Neural crest cell (in vitro differentiated cells): ENCODE measurements at regions not wholly inside any gene's neighbourhood (a gene's known extent, or its start where the extent isn't known, plus 50 kb on each side); places are given as distances from the start of the nearest gene placed in this dataset.

Experiments
- DNase-seq: peaks from one replicate; pipeline ENCODE4 v3.0.0; 2021; ENCODE audit warnings: low read depth, mixed read lengths, low spot score
- H3K27ac Mint-ChIP-seq: one replicate; pipeline ENCODE4 v1.8.0; 2021; ENCODE audit warnings: mild to moderate bottlenecking, mixed read lengths; ENCODE audit not compliant: unreplicated experiment
- H3K27me3 Mint-ChIP-seq: 2 replicates; pipeline ENCODE4 v1.8.0; 2021; ENCODE audit warnings: low read depth, mild to moderate bottlenecking, mixed read lengths
- H3K36me3 Mint-ChIP-seq: 2 replicates; pipeline ENCODE4 v1.8.0; 2021; ENCODE audit warnings: low read depth, mild to moderate bottlenecking, mixed read lengths
- H3K4me1 Mint-ChIP-seq: 2 replicates; pipeline ENCODE4 v1.8.0; 2021; ENCODE audit warnings: mixed read lengths
- H3K4me3 Mint-ChIP-seq: one replicate; pipeline ENCODE4 v1.8.0; 2021; ENCODE audit warnings: mild to moderate bottlenecking, mixed read lengths
- H3K9me3 Mint-ChIP-seq: 2 replicates; pipeline ENCODE4 v1.8.0; 2021; ENCODE audit warnings: mixed read lengths
- TF ChIP-seq, protein P1 (sequence below): fragments of 200-600 bp; sonication (generic); conservative IDR thresholded peaks from 2 replicates; pipeline ENCODE4 v1.5.0; 2021; ENCODE audit warnings: antibody characterized with exemption, mild to moderate bottlenecking

DNA sequence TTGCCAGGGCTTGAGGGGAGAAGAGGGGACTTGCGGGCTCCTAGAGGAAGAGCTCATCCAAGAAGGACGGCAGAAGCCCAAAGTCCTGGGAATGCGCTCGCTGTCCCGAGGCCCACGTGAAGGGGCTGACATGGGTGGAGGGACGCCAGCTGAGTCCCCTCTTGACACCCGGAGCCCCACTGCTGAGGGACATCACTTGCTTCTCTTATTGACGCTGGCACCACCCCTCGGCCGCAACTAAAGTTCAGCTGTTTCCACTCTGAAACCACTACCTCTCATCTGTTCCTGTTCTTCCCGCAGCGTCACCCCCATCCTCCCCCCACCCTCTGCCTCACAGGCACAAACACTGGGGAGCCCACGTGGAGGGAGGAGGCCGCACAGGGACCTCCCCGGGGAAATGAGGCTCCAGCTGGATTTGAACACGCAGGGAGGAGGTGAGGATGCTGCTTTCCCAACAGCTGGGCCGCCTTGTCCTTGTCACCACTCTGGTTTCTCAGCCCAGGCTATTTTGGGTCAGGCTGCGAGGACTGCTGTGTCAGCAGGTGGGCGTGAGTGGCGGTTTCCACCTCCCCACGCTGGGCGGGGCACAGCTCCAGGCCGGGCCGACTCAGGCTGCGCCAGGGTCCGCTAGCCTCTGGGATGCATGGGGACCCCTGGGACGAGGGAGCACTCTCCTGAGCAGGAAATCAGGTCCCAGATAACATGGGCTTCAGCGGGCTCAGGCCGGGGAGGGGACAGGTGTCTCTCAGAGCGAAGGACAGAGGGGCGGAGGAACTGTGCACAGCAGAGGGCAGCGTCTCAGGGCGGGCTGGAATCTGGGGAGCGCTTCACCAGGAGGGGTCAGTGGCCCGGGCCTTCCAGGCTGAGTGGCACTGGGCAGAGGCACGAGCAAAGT is 156.3 kb downstream of the ZNF248 start:
- H3K27me3 Mint-ChIP-seq: no peaks in the 10 kb centered on the region
- H3K4me3 Mint-ChIP-seq: no peak overlapping the region
- no peaks in the 10 kb centered on the region for H3K36me3 Mint-ChIP-seq
- no peak for DNase-seq
- TF ChIP-seq, protein P1, sequence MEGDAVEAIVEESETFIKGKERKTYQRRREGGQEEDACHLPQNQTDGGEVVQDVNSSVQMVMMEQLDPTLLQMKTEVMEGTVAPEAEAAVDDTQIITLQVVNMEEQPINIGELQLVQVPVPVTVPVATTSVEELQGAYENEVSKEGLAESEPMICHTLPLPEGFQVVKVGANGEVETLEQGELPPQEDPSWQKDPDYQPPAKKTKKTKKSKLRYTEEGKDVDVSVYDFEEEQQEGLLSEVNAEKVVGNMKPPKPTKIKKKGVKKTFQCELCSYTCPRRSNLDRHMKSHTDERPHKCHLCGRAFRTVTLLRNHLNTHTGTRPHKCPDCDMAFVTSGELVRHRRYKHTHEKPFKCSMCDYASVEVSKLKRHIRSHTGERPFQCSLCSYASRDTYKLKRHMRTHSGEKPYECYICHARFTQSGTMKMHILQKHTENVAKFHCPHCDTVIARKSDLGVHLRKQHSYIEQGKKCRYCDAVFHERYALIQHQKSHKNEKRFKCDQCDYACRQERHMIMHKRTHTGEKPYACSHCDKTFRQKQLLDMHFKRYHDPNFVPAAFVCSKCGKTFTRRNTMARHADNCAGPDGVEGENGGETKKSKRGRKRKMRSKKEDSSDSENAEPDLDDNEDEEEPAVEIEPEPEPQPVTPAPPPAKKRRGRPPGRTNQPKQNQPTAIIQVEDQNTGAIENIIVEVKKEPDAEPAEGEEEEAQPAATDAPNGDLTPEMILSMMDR: no peak
- H3K9me3 Mint-ChIP-seq: peaks cover 4% of the 10 kb centered on the region
- H3K27ac Mint-ChIP-seq: no peak overlapping the region
- no peaks in the 10 kb centered on the region for H3K4me1 Mint-ChIP-seq

DNA sequence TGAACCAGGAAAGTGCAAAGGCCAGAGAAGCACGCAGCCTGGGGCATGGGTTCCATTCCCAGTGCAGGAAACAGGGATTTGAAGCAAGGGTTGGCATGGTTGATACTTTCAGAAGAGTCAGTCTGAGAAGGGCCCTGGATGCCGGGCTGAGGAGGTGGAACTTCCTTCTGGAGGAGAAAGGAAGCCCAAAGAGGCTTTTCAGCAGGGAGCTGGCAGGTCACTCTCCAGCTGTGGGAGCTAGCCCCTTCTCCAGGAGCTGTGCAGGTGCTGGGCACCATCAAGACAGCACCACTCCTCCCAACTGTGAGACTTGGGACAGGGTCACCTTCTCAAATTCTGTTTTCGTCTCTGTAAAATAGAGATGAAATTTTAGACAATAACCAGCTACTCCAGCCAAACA is 169.8 kb downstream of the ZNF248 start:
- H3K4me1 Mint-ChIP-seq: no peaks in the 10 kb centered on the region
- H3K4me3 Mint-ChIP-seq: no peak overlapping the region
- peaks cover 12% of the 10 kb centered on the region for H3K9me3 Mint-ChIP-seq
- peaks cover 8% of the 10 kb centered on the region for H3K36me3 Mint-ChIP-seq
- no peak for DNase-seq
- H3K27ac Mint-ChIP-seq: no peak overlapping the region
- H3K27me3 Mint-ChIP-seq: no peaks in the 10 kb centered on the region
- TF ChIP-seq, protein P1: no peak

DNA sequence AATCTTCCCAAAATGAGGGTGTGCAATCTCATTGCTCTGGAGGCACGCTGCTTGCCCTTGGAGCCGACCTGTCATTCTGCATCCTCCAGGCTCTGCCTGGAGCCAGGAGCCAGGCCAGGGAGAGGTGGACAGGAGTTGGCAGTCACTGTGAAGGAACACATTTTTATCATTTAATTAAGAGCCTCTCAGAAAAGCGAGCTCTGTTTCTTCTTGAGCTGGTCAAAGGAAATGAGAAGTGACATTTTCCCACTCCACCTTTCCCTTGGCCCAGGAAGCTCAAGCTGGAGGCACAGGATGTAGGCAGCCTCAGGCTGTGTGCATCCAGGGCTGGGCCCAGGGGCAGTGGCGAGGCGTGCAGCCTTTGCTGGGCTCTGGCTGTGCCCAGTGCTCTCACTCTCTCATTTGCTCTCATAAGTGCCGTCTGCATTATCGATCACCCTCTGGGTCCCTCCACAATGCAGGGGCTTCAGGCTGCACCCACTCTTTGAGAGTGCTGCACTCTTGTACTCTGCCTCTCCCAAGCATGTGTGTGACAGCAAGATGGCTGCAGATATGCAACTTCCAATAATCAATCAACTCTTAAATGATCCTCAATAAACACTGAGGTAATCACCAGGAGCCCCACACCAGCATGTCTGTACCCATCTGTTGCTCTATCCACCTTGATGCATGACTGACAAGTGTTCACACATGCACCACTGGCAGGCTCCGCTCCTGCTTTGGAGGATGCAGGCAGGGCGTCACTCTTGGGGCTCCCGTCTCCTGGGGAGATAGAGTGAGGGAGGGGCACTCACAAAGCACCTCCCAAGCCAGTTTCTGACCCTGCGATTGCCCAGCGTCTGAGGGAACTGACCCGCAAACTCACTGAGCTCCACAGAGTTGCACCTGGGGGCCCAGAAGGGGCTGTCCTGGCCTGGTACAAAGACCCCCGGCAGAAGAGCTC is 171.4 kb downstream of the ZNF248 start:
- Mint-ChIP-seq H3K36me3 (peaks cover 11% of the 10 kb centered on the region), H3K27me3 (no peaks in the 10 kb centered on the region), H3K27ac (no peak overlapping the region), H3K9me3 (peaks cover 12% of the 10 kb centered on the region), H3K4me1 (no peaks in the 10 kb centered on the region), H3K4me3 (no peak overlapping the region)
- TF ChIP-seq, protein P1: no peak
- DNase-seq: no peak

DNA sequence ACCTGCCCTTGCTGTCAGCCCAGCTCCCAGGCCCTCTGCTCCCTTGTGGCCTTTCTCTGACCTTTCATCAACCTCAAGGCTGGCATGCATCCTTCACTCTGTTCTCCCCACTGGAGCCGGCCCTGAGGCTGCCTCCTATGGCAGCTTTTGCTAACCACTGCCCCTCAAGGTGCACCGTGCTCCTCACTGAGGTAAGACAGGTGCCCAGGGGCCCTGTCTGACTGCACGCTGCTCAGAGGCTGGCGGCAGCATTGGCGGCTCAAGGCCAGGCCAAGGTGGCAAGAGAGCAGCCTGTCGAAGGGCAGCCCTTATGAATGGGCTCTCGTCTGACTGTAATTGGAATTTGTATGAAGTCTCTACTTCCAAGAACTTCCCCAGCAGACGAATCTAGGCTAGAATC is 172.6 kb downstream of the ZNF248 start:
- Mint-ChIP-seq H3K36me3 (peaks cover 11% of the 10 kb centered on the region), H3K9me3 (peaks cover 9% of the 10 kb centered on the region), H3K4me3 (no peak overlapping the region), H3K27ac (no peak overlapping the region), H3K4me1 (no peaks in the 10 kb centered on the region), H3K27me3 (no peaks in the 10 kb centered on the region)
- DNase-seq: no peak
- TF ChIP-seq, protein P1: no peak

DNA sequence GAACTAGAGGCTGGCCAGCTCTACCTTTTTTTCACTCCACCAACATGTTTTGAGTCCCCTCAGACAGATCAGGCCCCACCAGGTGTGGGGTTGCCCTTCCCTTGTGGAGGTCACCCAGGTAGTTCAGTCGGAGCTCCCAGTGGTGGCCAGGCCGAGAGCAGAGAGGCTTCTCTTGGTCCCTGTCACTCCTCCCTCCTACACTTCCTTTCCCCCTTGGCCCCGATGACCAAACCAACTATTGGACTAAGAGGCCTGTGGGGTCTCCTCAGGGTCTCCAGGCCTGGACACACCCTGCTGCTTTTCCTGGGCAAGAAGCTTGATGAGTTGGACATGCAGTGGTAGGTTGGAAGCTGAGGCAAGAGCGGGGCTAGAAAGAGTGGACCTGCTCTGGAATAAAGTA is 174.8 kb downstream of the ZNF248 start:
- peaks cover 10% of the 10 kb centered on the region for H3K9me3 Mint-ChIP-seq
- peaks cover 11% of the 10 kb centered on the region for H3K36me3 Mint-ChIP-seq
- no peak overlapping the region for H3K4me3 Mint-ChIP-seq
- no peaks in the 10 kb centered on the region for H3K4me1 Mint-ChIP-seq
- DNase-seq: no peak
- H3K27ac Mint-ChIP-seq: no peak overlapping the region
- TF ChIP-seq, protein P1: no peak
- no peaks in the 10 kb centered on the region for H3K27me3 Mint-ChIP-seq
